Activated T-helper 1 cell treated with anti-CD3 and anti-CD28 coated beads, Interleukin-12 subunit alpha, Interleukin-12 subunit beta, Interleukin-2, Interleukin-4 antibody, amounts not matched to agents 30 ng/mL and 10 ng/mL and 1 ng/mL, durations not matched to agents 14 hours and 24 hours and 36 hours (primary cell): ENCODE measurements at regions not wholly inside any gene's neighbourhood (a gene's known extent, or its start where the extent isn't known, plus 50 kb on each side); places are given as distances from the start of the nearest gene placed in this dataset.
"Not testable (repeated sequence)": the region's sequence is repeated elsewhere in the genome, so short reads cannot be mapped to it uniquely, and the experiment has no call there.

Experiments
- DNase-seq: peaks from one replicate; pipeline ENCODE4 v3.0.0; 2021; ENCODE audit warnings: low spot score
- H3K27ac Mint-ChIP-seq: one replicate; pipeline ENCODE4 v1.8.0; 2021; ENCODE audit warnings: mild to moderate bottlenecking, mixed read lengths
- H3K27me3 Mint-ChIP-seq: one replicate; pipeline ENCODE4 v1.8.0; 2022; ENCODE audit warnings: mild to moderate bottlenecking, moderate library complexity, mixed read lengths; ENCODE audit not compliant: insufficient read depth
- H3K36me3 Mint-ChIP-seq: one replicate; pipeline ENCODE4 v1.8.0; 2021; ENCODE audit warnings: low read depth, mixed read lengths
- H3K4me1 Mint-ChIP-seq: one replicate; pipeline ENCODE4 v1.8.0; 2021; ENCODE audit warnings: low read depth, mixed read lengths
- H3K4me3 Mint-ChIP-seq: one replicate; pipeline ENCODE4 v1.8.0; 2021; ENCODE audit warnings: mild to moderate bottlenecking, moderate library complexity, mixed read lengths
- H3K9me3 Mint-ChIP-seq: one replicate; pipeline ENCODE4 v1.8.0; 2021; ENCODE audit warnings: mixed read lengths
- intact Hi-C: fragments of 100-400 bp; cut with micrococcal nuclease; formaldehyde crosslinking; loops from one replicate; pipeline ENCODE4 v1.15.1; 2024

DNA sequence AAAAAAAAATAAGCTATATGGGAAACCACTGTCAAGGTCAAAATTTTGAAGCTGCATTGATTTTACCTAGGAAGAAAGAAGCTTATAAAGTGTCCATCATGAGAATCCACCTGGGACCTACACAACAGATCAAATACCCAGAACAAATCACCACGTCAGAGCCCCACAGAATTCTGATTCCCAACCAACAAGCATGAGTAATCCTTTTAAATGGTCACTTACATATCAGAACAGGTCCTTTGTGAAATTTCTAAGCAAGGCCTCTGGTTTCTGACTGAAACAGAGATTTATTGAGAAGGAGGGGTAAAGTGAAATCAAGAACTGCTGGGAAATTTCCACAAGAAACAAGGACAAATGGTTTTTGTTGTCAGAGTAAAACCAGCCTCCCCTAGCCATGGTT lies 93.2 kb downstream of the FOXD4L6 start:
- H3K4me1 Mint-ChIP-seq, H3K27me3 Mint-ChIP-seq, H3K27ac Mint-ChIP-seq, H3K4me3 Mint-ChIP-seq, H3K36me3 Mint-ChIP-seq, intact Hi-C loops, DNase-seq, H3K9me3 Mint-ChIP-seq: not testable (repeated sequence)

DNA sequence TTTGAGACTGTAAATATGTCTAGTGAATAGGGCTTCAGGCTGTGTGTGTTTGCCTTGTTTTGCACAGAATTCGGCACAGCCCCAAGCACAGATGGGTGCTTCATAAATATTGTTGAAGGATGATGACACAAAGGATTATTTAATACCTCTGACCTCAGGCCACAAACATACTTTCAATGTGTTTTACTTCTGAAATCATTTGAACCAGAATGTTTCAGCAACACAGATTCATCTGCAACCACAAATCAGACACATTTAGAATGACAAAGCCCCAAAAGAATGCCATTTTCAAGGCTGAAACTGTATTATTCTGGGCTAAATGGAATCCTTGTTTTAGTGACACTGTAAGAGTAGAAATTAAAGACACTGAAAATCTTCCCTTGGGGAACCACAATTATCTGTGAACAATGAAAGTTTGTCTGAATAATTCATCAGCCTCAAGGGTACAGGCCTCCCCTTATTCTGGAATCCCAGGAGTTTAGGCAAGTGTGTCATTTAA lies 93.7 kb downstream of the FOXD4L6 start:
- H3K27me3 Mint-ChIP-seq, intact Hi-C loops, H3K27ac Mint-ChIP-seq, H3K4me1 Mint-ChIP-seq, H3K9me3 Mint-ChIP-seq, H3K36me3 Mint-ChIP-seq, DNase-seq, H3K4me3 Mint-ChIP-seq: not testable (repeated sequence)

DNA sequence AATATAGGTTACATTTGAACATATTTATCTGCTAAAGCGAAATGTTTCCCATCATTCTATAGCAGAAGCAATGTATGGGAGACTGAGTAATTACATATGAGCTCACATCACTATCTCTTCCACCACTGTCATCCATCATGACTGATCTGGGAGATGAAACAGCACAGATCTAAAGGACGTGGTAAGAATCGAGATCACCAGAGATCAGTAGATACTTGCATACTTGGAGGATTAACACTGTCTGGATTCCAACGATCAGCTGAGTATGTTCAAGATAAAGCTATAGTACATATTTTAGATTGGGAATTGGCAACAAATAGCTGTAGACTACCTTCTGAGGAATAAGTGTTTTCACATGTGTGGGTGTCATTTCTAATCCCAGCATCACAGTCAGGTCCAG lies 94.6 kb downstream of the FOXD4L6 start:
- H3K27ac Mint-ChIP-seq, H3K4me1 Mint-ChIP-seq, H3K36me3 Mint-ChIP-seq, DNase-seq, intact Hi-C loops, H3K9me3 Mint-ChIP-seq, H3K27me3 Mint-ChIP-seq, H3K4me3 Mint-ChIP-seq: not testable (repeated sequence)

DNA sequence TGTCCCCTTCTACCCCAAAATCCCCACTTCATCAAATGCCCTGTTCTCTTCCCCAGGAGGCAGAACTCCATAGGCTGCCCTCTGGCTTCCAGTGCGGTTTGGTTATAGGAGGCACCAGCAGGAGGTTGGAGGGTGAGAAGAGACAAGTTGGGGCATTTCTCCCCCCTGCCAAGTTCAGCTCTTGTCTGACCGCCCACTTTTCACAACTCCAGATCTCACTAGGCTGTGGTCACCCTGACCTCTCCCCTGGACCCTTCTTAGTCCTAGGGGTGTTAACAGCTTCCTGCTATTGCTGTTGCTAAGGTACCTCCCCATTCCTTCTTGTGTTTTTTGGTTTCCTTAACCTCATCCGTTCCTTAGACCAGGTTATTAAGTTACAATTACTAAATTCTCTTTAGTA lies 95.1 kb downstream of the FOXD4L6 start:
- H3K9me3 Mint-ChIP-seq, H3K36me3 Mint-ChIP-seq, H3K27ac Mint-ChIP-seq, H3K27me3 Mint-ChIP-seq, DNase-seq, intact Hi-C loops, H3K4me3 Mint-ChIP-seq, H3K4me1 Mint-ChIP-seq: not testable (repeated sequence)

DNA sequence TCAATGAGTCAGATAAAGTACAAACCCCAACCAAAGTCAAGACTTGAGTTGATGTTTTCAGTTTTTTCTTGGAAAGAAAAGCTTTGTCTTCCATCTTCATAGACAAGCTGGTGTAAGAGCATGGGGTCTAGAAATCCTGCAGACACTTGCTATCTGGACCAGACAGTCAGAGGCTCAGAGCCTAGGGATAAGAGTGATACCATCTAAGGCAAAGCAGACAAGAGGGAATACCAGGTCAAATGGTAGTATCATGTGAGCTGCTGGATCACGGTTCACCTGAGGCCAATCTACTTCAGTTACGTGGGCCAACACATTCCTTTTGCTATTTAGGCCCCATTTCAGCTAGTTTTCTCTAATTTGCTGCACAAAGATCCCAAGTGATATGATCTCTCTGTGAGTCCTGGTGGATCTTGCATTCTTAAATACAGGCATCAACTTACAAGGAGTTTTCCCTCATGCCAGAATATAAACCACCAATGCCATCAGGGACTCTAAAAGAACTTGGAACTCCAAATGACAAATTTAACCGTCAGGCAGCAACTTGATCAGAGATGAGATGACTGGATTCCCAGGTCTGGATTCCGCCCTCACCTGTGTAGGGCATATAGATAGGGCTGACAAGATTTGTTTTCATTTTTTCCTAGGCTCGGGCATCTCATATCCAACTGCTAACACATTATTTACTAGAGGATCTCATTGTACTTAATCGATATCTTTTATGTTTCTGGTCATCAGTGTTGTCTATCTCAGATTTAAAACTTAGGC lies 101.4 kb downstream of the FOXD4L6 start:
- DNase-seq, intact Hi-C loops, H3K9me3 Mint-ChIP-seq, H3K4me1 Mint-ChIP-seq, H3K4me3 Mint-ChIP-seq, H3K36me3 Mint-ChIP-seq, H3K27ac Mint-ChIP-seq, H3K27me3 Mint-ChIP-seq: not testable (repeated sequence)

DNA sequence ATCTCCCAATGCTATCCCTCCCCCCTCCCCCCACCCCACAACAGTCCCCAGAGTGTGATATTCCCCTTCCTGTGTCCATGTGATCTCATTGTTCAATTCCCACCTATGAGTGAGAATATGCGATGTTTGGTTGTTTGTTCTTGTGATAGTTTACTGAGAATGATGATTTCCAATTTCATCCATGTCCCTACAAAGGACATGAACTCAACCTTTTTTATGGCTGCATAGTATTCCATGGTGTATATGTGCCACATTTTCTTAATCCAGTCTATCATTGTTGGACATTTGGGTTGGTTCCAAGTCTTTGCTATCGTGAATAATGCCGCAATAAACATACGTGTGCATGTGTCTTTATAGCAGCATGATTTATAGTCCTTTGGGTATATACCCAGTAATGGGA lies 106.1 kb downstream of the FOXD4L6 start:
- H3K27ac Mint-ChIP-seq, H3K4me1 Mint-ChIP-seq, intact Hi-C loops, H3K36me3 Mint-ChIP-seq, DNase-seq, H3K4me3 Mint-ChIP-seq, H3K27me3 Mint-ChIP-seq, H3K9me3 Mint-ChIP-seq: not testable (repeated sequence)

DNA sequence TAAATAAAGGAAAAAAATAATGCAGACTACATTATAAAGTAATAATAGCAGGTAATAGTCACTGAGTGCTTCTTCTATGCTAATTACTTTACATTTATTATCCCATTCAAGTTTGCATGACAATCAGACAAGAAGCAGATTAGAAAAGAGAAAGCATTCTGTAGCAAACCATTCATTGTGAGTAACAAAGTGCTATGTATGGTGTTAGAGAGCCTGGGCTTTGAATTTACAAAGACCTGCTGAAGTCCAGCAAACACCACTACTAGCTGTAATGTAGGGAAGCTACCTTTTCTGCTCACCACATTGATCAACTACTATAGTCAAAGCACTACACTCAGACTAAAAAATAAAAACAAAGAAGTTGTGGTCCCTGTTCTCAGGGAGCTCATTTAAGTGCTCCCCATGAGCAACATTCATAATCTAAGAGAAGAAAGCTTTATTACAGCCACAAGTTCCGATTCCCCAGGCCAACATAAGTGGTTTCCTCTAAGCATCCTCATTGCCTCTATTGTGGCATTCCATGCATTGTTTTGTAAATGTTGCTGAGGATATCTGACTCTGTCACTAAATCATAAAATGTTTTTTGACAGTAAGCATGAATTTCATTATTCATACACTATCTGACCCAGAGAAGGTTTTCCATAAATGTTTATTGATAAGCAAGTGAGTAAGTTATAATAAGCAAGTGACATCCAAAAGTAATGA lies 108.5 kb downstream of the FOXD4L6 start:
- H3K36me3 Mint-ChIP-seq, H3K4me1 Mint-ChIP-seq, H3K27ac Mint-ChIP-seq, H3K27me3 Mint-ChIP-seq, H3K9me3 Mint-ChIP-seq, DNase-seq, intact Hi-C loops, H3K4me3 Mint-ChIP-seq: not testable (repeated sequence)

DNA sequence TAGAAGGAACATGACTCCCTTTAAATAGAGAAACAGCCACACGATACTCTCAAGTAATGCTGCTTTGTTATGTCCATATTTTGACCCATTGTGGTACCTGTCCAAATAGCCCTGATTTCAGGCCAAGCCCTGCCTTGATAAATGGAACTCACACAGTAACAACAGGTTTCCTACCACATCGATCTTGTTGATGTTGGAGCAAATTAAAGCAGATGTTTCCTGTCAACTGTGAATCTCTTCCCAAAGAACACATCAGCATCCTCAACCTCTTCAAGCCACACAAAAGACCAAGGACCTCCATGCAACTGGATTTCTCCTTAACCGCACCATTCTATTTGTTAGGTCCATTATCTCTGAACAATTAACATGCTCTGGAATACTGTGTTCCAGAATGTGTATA lies 109.5 kb downstream of the FOXD4L6 start:
- H3K36me3 Mint-ChIP-seq, result peaks cover 13% of the 10 kb centered on the region
- H3K27ac Mint-ChIP-seq, H3K4me3 Mint-ChIP-seq, H3K4me1 Mint-ChIP-seq, DNase-seq, intact Hi-C loops, H3K9me3 Mint-ChIP-seq, H3K27me3 Mint-ChIP-seq: not testable (repeated sequence)

DNA sequence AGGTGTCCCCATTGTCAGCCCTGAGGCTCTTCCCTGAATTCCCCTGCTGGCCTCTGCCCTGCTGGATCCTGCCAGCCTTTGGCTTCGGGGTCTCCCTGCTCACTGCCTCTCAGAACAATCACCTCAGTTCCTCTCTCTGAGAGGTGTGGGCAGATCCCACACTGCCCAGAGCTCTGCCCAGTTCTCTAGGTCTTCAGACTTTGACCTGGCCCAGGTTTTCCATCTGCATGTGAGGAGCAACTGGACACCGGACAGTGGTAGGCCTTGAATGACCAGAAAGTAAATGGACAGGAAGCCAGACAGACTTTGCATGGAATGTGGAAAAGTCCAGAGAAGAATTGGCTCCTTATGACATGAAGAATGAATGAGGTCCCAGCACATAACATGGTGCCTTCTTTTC lies 111.8 kb downstream of the FOXD4L6 start:
- peaks cover 23% of the 10 kb centered on the region for H3K36me3 Mint-ChIP-seq
- H3K9me3 Mint-ChIP-seq, H3K4me3 Mint-ChIP-seq, H3K27me3 Mint-ChIP-seq, intact Hi-C loops, H3K4me1 Mint-ChIP-seq, DNase-seq, H3K27ac Mint-ChIP-seq: not testable (repeated sequence)

DNA sequence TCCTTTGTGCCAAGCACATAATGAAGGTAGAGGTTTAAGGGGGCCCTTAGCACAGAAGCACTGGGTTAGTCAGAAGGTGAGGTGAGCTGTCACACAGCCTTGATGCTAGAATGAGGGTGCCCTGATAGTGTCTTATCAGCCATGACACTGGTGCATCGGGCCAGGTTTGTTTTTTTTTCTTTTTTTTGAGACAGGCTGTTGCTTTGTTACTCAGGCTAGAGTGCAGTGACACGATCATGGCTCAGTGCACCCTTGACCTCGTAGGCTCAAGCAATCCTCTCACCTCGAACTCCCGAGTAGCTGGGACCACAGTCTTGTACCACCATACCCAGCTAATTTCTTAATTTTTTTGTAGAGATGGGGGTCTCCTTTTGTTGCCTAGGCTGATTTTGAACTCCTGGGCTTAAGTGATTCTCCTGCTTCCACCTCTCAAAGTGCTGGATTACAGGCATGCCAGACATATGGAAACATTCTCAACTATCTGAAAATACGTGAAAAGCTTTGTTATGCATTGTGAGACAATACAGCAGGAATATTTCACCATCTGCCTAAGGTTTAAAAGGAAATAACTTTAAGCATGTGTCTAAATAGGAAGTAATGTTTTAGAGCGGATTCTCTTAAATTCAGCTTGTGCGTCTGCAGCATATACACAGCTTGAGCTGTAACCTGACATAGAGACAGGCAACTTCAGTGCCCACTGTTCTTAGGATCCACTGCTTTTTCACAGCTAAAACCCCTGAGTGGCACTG lies 128.4 kb downstream of the FOXD4L6 start:
- intact Hi-C loops, H3K27me3 Mint-ChIP-seq, H3K4me3 Mint-ChIP-seq, H3K27ac Mint-ChIP-seq, DNase-seq, H3K9me3 Mint-ChIP-seq: not testable (repeated sequence)
- Mint-ChIP-seq H3K36me3 (peaks cover 25% of the 10 kb centered on the region), H3K4me1 (peaks cover 25% of the 10 kb centered on the region)

DNA sequence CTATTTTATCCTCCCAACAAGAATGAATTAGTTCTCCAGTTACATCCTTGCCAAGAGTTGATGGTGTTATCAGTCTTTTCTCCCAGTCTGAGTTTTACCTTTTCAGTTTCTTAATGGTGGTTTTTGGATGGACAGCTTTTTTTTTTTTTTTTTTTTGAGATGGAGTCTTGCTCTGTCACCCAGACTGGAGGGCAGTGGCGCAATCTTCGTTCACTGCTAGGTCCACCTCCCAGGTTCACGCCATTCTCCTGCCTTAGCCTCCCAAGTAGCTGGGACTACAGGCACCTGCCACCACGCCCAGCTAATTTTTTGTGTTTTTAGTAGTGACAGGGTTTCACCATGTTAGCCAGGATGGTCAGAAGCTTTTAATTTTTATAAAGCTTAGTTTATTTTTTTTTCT lies 133.0 kb downstream of the FOXD4L6 start:
- H3K36me3 Mint-ChIP-seq, result peaks cover 24% of the 10 kb centered on the region
- H3K9me3 Mint-ChIP-seq, DNase-seq, H3K4me3 Mint-ChIP-seq, H3K27me3 Mint-ChIP-seq, H3K27ac Mint-ChIP-seq, intact Hi-C loops: not testable (repeated sequence)
- peaks cover 33% of the 10 kb centered on the region for H3K4me1 Mint-ChIP-seq

DNA sequence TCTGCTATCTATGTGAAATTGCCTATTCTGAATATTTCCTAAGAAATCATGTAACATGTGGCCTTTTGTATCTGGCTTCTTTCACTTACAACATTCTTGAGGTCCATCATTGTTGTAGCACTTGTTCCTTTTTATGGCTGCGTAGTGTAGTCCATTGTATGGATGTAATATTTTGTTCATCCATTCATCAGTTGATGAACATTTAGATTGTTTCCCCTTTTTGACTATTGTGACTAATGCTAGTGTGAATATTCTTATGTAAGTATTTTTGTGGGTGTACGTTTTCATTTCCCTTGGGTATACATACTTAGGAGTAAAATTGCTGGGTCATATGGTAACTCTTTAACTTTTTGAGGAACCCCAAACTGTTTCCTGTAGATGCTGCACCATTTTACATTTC lies 134.6 kb downstream of the FOXD4L6 start:
- DNase-seq, H3K4me3 Mint-ChIP-seq, H3K9me3 Mint-ChIP-seq, H3K27me3 Mint-ChIP-seq, intact Hi-C loops: not testable (repeated sequence)
- peaks cover 25% of the 10 kb centered on the region for H3K36me3 Mint-ChIP-seq
- peak overlapping the region; percentile 24 for H3K27ac Mint-ChIP-seq
- peaks cover 33% of the 10 kb centered on the region for H3K4me1 Mint-ChIP-seq

DNA sequence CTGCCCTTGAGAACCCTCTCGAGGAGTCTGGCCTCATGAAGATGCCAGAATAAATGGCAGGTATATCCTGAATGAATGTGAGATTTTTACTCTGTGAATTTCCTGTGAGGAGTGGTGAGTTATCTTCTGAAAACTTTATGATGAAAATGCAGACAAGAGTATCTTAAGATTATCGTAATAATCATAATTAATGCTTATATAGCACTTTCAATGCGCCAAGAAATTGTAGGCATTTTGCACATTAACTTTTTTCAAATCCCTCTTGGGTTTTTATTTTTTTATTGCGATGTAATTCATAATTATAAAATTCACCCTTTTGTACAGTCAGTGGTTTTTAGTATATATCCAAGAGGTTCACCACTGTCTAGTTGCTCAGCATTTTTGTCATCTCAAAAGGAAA lies 135.1 kb downstream of the FOXD4L6 start:
- H3K27ac Mint-ChIP-seq, H3K4me3 Mint-ChIP-seq, H3K9me3 Mint-ChIP-seq, H3K27me3 Mint-ChIP-seq, intact Hi-C loops, DNase-seq: not testable (repeated sequence)
- H3K36me3 Mint-ChIP-seq, result peaks cover 23% of the 10 kb centered on the region
- H3K4me1 Mint-ChIP-seq, result peaks cover 33% of the 10 kb centered on the region
